ENCODE measurements at regions not wholly inside any gene's neighbourhood (a gene's known extent, or its start where the extent isn't known, plus 50 kb on each side); places are given as distances from the start of the nearest gene placed in this dataset.
A peak's percentile ranks its signal among the peaks of the same experiment; 100 is the strongest.
"Not testable (repeated sequence)": the region's sequence is repeated elsewhere in the genome, so short reads cannot be mapped to it uniquely, and the experiment has no call there.

GRCh38 chr4:73348185-73348584 is 55.9 kb upstream of the ALB start:
- DNase-seq (ENCODE audit: low read depth): no peak

GRCh38 chr4:73347497-73347896 is 56.6 kb upstream of the ALB start:
- DNase-seq (ENCODE audit: low read depth): no peak

GRCh38 chr4:73345399-73345975 is 58.6 kb upstream of the ALB start:
- DNase-seq (ENCODE audit: low read depth): no peak

- no peak for DNase-seq (ENCODE audit: low read depth)
These were observed 60.0 kb upstream of the ALB start for GRCh38 chr4:73344106-73344505.

- no peak for DNase-seq (ENCODE audit: low read depth)
These were observed 60.7 kb upstream of the ALB start for GRCh38 chr4:73343432-73343831.

- DNase-seq (ENCODE audit: low read depth): peak; percentile 54
These were observed 62.6 kb upstream of the ALB start for GRCh38 chr4:73341454-73341853.

GRCh38 chr4:73340917-73341316 is 63.2 kb upstream of the ALB start:
- DNase-seq (ENCODE audit: low read depth): no peak

GRCh38 chr4:73335679-73336078 is 68.4 kb upstream of the ALB start:
- DNase-seq (ENCODE audit: low read depth): no peak

- not testable (repeated sequence) for DNase-seq (ENCODE audit: low read depth)
These were observed 72.1 kb upstream of the ALB start for GRCh38 chr4:73332012-73332411.

- DNase-seq (ENCODE audit: low read depth): no peak
These were observed 70.7 kb upstream of the ANKRD17 start for GRCh38 chr4:73329300-73329699.

- not testable (repeated sequence) for DNase-seq (ENCODE audit: low read depth)
These were observed 67.2 kb upstream of the ANKRD17 start for GRCh38 chr4:73325776-73326175.

GRCh38 chr4:73317092-73317491 is 58.5 kb upstream of the ANKRD17 start:
- no peak for DNase-seq (ENCODE audit: low read depth)

GRCh38 chr4:73315091-73315490 is 56.5 kb upstream of the ANKRD17 start:
- DNase-seq (ENCODE audit: low read depth): peak; percentile 43

GRCh38 chr4:73312967-73313366 is 54.4 kb upstream of the ANKRD17 start:
- DNase-seq (ENCODE audit: low read depth): no peak

- DNase-seq (ENCODE audit: low read depth): peak; percentile 35
These were observed 52.8 kb upstream of the ANKRD17 start for GRCh38 chr4:73311428-73311827.

- no peak for DNase-seq (ENCODE audit: low read depth)
These were observed 50.6 kb upstream of the ANKRD17 start for GRCh38 chr4:73309211-73309610.
